GM18517 (cell line): ENCODE measurements at regions not wholly inside any gene's neighbourhood (a gene's known extent, or its start where the extent isn't known, plus 50 kb on each side); places are given as distances from the start of the nearest gene placed in this dataset.

Source experiments
- ATAC-seq: cut with Tn5 transposase; IDR thresholded peaks from one replicate; pipeline ENCODE4 v1.9.1; 2021; ENCODE audit warnings: mild to moderate bottlenecking, moderate library complexity; ENCODE audit not compliant: unreplicated experiment

DNA sequence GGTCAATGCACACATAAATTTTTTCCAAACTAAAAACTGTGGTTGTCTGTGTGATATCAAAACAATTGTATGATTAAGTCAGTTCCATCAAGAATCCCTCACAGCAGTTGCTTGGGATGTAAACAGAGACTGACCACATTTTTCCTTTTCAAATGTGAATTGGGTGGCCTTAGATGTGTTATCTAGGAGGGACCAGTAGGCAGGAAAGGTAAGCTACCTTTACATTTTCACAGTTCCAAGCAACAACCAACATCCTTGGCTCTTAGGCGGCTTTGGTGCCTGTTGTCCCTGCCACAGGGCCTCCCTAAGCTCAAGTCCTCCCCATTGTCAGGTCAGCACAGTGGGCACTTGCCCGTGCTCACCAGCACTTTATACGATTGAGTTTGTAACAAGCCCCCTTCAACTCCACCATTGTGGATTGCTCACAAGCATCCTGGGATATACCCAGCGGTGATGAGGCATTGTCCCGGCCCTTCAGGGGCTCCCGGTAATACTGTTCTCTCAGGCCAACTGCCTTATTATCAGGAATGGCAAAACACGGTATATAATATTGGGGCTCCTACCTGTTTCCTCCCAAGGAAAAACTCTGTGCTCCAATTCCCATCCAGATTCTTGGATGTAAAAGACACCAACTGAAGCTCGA is 114.9 kb upstream of the ANKRD1 start:
- ATAC-seq: no peak

DNA sequence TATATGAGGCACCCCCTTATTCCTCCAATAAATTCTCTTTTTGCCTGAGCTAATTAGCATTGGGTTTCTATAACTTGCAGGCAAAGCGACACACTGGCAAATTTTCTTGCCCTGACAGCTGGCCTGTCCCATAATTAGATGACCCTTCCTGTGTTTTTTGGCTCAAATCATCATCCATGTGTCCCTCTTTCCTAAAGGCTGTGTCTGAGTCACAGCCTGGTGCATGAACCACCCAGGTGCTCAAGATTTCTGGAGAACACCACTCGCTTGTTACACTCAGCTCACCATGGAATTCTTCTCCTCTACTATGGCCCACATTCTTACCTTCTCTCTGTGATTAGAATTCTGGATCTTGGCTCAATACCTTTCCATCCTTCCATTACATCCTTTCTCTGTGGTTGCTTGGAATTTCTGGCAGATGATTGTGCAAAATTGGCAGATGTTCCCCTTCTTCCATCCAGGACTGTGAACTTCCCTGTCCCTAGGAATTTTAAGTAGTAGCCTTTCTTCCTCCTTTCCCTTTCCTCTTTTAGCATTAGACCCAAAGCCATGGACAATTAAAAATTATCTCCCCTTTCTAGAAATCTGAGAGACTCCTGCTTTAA is 116.0 kb upstream of the ANKRD1 start:
- ATAC-seq: no peak

GRCh38 chr10:91038971-91039370 is 118.1 kb upstream of the ANKRD1 start:
- no peak for ATAC-seq

GRCh38 chr10:91040343-91040742 is 119.5 kb upstream of the ANKRD1 start:
- no peak for ATAC-seq

GRCh38 chr10:91042069-91042468 is 121.2 kb upstream of the ANKRD1 start:
- ATAC-seq: no peak

DNA sequence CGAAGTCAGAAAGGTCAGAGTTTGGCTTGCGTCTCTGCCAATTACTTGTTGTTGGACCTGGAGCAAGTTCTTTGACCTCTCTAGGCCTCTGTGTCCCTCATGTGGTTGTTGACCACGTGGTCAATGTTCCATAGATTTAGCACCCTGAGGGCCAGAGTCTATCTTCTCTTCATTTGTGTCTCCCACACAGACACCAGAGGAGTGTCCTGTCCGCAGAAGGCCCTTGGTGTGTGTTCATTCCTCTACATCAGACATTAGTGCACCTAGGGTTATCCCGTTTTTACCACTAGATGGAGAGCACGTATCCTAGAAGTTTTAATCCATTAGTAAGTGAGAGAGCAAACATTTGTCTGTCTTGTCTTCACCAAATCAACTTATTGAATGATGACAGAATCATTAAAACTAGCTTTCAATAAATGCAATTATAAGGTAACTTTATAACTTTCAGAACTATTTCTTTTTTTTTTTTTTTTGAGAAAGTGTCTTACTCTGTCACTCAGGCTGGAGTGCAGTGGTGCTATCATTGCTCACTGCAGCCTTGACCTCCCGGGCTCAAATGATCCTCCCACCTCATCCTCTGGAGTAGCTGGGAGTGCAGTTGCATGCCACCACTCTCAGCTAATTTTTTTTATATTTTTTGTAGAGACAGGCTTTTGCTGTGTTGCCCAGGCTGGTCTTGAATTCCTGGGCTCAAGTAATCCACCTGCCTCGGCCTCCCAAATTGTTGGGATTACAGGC is 122.5 kb upstream of the ANKRD1 start:
- no peak for ATAC-seq

- no peak for ATAC-seq
These were observed 126.0 kb upstream of the ANKRD1 start for GRCh38 chr10:91046869-91047268.

GRCh38 chr10:91048380-91048779 is 127.5 kb upstream of the ANKRD1 start:
- ATAC-seq: no peak

GRCh38 chr10:91049296-91049987 is 128.6 kb upstream of the ANKRD1 start:
- ATAC-seq: no peak

DNA sequence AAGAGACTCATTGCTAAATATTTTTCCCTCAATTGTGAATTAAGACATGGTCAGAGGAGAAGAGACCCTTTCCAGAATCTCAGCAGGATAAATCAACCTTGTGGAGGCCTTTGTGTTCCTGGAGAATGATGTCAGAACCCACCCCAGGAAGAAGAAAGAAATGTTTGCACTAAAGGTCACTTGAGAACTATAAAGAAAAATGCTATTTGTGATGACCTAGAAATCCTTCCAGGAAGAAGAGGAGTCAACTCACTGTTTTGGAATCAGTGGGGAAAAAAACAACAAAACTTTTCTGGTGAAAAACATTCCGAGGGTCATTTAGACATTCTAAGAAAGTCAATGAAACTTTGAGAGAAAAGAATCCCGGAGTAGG is 129.1 kb upstream of the ANKRD1 start:
- ATAC-seq: no peak

- ATAC-seq: no peak
These were observed 129.6 kb upstream of the ANKRD1 start for GRCh38 chr10:91050371-91051034.

GRCh38 chr10:91051829-91052228 is 130.9 kb upstream of the ANKRD1 start:
- ATAC-seq: no peak

DNA sequence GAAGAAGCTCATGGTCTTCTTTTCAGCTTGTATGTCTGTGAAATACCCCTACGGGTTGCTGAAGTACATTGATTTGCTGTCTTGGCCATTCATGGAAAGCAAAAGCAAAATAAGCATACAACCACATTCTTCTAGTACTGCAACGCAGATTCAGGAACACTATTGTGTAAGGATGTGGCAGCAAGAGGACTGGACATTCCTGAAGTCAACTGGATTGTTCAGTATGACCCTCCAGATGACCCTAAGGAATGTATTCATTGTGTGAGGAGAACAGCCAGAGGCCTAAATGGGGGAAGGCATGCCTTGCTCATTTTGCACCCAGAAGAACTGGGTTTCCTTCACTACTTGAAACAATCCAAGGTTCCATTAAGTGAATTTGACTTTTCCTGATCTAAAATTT is 133.4 kb upstream of the ANKRD1 start:
- ATAC-seq: no peak

DNA sequence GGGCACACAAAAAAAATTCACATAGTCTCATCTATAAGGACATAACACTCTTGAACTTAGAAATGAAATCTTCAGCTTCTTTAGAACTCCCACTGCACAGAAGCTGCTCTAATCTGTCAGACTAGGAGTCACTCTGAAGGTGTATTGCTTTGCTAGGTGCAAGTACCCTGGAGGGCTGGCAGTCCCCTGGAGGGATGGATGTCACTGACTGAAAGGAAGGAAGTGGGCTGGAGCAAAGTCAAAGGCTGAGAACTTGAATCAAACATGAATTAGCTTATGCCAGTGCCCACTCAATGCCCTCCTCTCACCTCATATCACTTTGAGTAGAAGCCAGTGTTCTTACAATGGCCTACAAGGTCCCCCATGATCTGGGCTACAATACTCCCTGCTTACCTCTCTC is 140.3 kb upstream of the ANKRD1 start:
- ATAC-seq: no peak

- no peak for ATAC-seq
These were observed 140.7 kb upstream of the ANKRD1 start for GRCh38 chr10:91061608-91062007.

DNA sequence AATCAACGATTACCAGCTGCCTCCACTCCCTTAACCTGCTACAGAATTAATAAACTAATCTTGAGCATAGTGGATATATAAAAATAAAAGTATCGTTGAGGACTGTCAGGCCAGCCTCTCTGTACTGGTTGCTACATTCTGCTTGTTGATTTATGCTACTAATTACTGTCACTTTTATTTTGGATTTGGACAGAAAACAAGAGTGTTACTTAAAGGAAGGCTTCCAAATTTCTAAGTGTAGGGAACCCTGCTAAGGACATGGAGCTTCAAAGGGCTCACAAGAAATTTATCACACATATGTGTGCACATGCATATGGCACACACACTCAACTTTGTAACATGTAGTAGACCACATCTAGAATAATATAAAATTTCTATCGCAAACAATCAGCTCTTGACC is 141.2 kb upstream of the ANKRD1 start:
- no peak for ATAC-seq

- ATAC-seq: no peak
These were observed 148.7 kb upstream of the PCGF5 start for GRCh38 chr10:91071786-91072185.

DNA sequence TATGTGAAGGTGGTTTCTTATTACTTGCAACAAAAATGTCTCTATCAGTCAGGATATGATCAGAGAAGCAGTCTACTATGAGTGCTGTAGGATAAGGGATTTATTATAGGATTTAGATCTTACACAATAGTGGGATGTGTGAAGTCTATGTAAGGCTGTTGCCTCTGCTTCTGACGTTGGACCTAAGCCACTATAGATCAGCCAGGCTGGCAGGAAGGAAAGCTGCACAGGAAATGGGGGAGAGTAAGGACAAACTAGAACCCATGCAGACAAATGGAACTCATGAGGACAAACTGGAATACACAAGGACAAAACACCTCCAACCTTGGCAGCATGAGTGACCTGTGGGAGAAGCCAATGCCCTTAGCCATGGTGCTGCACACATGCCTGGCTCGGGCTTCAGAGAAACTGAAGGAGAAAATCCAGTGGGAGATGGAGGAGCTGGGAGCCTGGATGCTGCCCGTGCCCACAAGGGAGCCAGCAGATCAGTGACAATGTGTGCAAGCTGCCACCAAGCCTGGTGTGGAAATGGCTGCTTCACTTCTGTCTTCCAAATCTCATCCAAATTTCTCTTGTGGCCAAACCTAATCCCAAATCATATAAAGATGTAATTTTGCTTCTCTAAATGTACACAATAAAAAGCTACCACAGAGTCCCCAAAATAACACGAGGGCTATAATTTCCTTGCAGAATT is 147.0 kb upstream of the PCGF5 start:
- no peak for ATAC-seq

DNA sequence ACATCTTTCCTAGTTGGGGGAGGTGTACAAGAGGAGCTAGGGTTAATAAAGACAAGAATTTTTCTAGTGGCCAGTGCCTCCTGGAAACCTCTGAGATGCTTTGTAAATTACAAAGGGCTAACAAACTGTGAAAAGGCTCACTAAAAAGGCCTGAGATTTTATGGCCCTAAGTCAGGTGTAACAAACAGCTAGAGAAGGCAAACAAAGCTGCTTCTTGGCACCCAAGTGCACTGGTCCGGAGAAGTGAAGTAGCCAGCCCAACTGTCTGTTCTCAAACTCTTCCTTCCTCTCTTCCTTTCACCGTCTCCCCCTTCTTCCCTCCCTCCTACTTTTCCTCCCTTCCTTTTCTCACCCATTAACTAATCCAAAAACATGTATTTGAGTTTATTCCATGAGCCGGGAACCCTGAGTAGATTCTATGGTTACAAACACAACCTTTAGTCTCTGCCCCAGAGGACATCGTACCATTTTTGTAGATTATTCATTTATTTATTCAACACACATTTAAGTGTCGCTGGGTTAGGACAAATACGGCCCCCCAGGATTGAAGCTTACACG is 143.4 kb upstream of the PCGF5 start:
- no peak for ATAC-seq

DNA sequence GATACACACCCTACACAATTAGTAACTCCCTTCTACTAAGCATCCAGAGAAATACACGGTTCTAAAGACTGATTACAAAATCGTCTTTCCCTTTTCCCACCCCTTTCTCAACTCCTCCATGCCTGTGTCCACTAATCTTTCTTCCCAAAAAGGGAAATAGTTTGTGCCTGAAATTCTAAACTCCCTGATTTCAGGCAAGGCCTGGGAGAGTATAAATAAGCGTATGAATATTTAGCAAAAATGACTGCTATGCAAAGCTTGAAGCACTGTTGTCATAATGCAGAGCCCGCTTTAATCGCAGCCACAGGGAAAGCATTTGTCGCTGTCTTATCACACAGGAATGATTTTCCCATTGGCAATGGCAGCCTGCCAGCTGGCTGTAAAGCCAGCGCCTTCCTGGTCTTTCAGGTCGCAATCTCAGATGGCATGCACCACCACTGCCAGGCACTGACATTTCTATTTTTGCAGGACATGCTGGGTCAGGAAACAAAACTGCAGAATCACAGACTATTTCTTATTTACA is 142.9 kb upstream of the PCGF5 start:
- no peak for ATAC-seq
